GM23338 (cell line): ENCODE measurements at regions not wholly inside any gene's neighbourhood (a gene's known extent, or its start where the extent isn't known, plus 50 kb on each side); places are given as distances from the start of the nearest gene placed in this dataset.

Source experiments
- CREB1 ChIP-seq: fragments of 250-450 bp; sonication (Bioruptor Pico); IDR thresholded peaks from 2 replicates; pipeline ENCODE4 v1.5.0; 2020; ENCODE audit warnings: low read depth, mild to moderate bottlenecking, moderate library complexity
- CTCF ChIP-seq, 2 experiments: fragments of 200-600 bp in 1 of 2; sonication (generic) in 1 of 2; conservative IDR thresholded peaks; 2 replicates each; pipeline versions ENCODE4 v1.5.1 to v1.6.1; 2016 to 2017; ENCODE audit warnings: antibody characterized with exemption in 2 of 2, low read depth in 2 of 2, mild to moderate bottlenecking in 2 of 2, moderate library complexity in 1 of 2
- ETS1 ChIP-seq: IDR thresholded peaks from 2 replicates; pipeline ENCODE4 v1.6.1; 2016; ENCODE audit warnings: antibody characterized with exemption
- EZH2 ChIP-seq: fragments of 200-600 bp; sonication (generic); IDR thresholded peaks from one replicate; pipeline ENCODE4 v1.8.0; 2017; ENCODE audit warnings: antibody characterized with exemption, mild to moderate bottlenecking, low read depth; ENCODE audit not compliant: unreplicated experiment
- EZH2phosphoT487 ChIP-seq: fragments of 200-600 bp; sonication (generic); IDR thresholded peaks from one replicate; pipeline ENCODE4 v1.8.1; 2018; ENCODE audit warnings: antibody characterized with exemption; ENCODE audit not compliant: unreplicated experiment
- JUNB ChIP-seq: IDR thresholded peaks from one replicate; pipeline ENCODE4 v1.6.1; 2016; ENCODE audit warnings: antibody characterized with exemption; ENCODE audit not compliant: unreplicated experiment
- POLR2AphosphoS5 ChIP-seq: IDR thresholded peaks from 2 replicates; pipeline ENCODE4 v1.6.1; 2016; ENCODE audit warnings: antibody characterized with exemption, low read depth
- REST ChIP-seq: IDR thresholded peaks from one replicate; pipeline ENCODE4 v1.6.1; 2018; ENCODE audit warnings: antibody characterized with exemption; ENCODE audit not compliant: unreplicated experiment
- STAT1 ChIP-seq: IDR thresholded peaks from one replicate; pipeline ENCODE4 v1.6.1; 2016; ENCODE audit warnings: antibody characterized with exemption; ENCODE audit not compliant: unreplicated experiment
- ZNF114 ChIP-seq: fragments of 250-450 bp; sonication (Bioruptor Pico); IDR thresholded peaks from 2 replicates; pipeline ENCODE4 v1.5.0; 2020; ENCODE audit warnings: mild to moderate bottlenecking, moderate library complexity
- ZNF331 ChIP-seq: fragments of 250-450 bp; sonication (Bioruptor Pico); IDR thresholded peaks from 2 replicates; pipeline ENCODE4 v1.5.0; 2020; ENCODE audit warnings: low read depth, mild to moderate bottlenecking, moderate library complexity
- ZNF462 ChIP-seq: fragments of 250-450 bp; sonication (Bioruptor Pico); IDR thresholded peaks from 2 replicates; pipeline ENCODE4 v1.5.0; 2020; ENCODE audit warnings: mild to moderate bottlenecking, moderate library complexity

GRCh38 chr5:173791878-173792277 is 96.3 kb upstream of the CPEB4 start:
- no peak for TF ChIP-seq CTCF (conservative IDR thresholded peaks at IDR 0.05; ENCODE audit: low read depth in 2 of 2)
- TF ChIP-seq REST = no peak
- TF ChIP-seq ETS1 = no peak
- no peak for TF ChIP-seq POLR2AphosphoS5
- no peak for TF ChIP-seq EZH2
- TF ChIP-seq STAT1 = no peak
- no peak for TF ChIP-seq EZH2phosphoT487
- TF ChIP-seq CREB1 = no peak
- no peak for TF ChIP-seq JUNB
- no peak for TF ChIP-seq ZNF331 (CRISPR knock-in tag)
- no peak for TF ChIP-seq ZNF114 (CRISPR knock-in tag)
- TF ChIP-seq ZNF462 (CRISPR knock-in tag) = no peak
